ENCODE measurements at regions not wholly inside any gene's neighbourhood (a gene's known extent, or its start where the extent isn't known, plus 50 kb on each side); places are given as distances from the start of the nearest gene placed in this dataset.

- no peaks in the 10 kb centered on the region for H3K4me1 ChIP-seq (ENCODE audit: control insufficient read depth, insufficient read depth, low read length, poor library complexity, severe bottlenecking)
Observed at GRCh38 chr1:88186911-88187310, 497.2 kb upstream of the PKN2 start.

GRCh38 chr1:88188038-88188437 is 496.0 kb upstream of the PKN2 start:
- Histone ChIP-seq H3K9me3 (ENCODE audit: control insufficient read depth, low read length) (no peaks in the 10 kb centered on the region), H3K4me1 (ENCODE audit: control insufficient read depth, insufficient read depth, low read length, poor library complexity, severe bottlenecking) (no peaks in the 10 kb centered on the region)

More at GRCh38 chr1:88186911-88187310, 497.2 kb upstream of the PKN2 start:
- H3K4me3 ChIP-seq (ENCODE audit: extremely low read depth, insufficient read depth, low read length, poor library complexity, severe bottlenecking), result no peak overlapping the region
- no peaks in the 10 kb centered on the region for H3K9me3 ChIP-seq (ENCODE audit: control insufficient read depth, low read length)
- no peak overlapping the region for H3K27ac ChIP-seq (ENCODE audit: low read depth, low read length, severe bottlenecking)
- H3K36me3 ChIP-seq (ENCODE audit: control insufficient read depth, insufficient read depth, low read length), result no peaks in the 10 kb centered on the region

DNA sequence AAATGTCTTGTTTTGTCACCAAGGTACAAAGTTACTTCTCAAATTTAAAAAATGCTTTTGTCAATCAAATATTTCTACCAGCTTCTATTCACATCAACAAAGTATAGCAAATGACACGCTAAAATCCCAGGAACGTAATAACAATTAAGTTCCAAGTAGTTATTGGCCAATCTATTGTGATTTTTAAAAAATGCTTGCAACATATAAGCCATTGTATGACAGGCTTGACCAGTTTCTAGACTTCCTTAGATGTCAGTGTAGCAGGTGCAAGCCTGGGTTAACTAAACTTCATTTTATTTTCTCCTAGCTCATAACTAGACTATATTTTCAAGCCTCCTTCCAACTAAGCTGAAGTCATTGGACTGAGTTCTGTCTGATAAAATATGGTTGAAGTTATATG is 494.5 kb upstream of the PKN2 start:
- Histone ChIP-seq H3K9me3 (ENCODE audit: control insufficient read depth, low read length) (no peaks in the 10 kb centered on the region), H3K27ac (ENCODE audit: low read depth, low read length, severe bottlenecking) (no peak overlapping the region), H3K4me3 (ENCODE audit: extremely low read depth, insufficient read depth, low read length, poor library complexity, severe bottlenecking) (no peak overlapping the region), H3K4me1 (ENCODE audit: control insufficient read depth, insufficient read depth, low read length, poor library complexity, severe bottlenecking) (no peaks in the 10 kb centered on the region), H3K36me3 (ENCODE audit: control insufficient read depth, insufficient read depth, low read length) (no peaks in the 10 kb centered on the region)
- no CpG with 5 or more reads among the region's 2 CpGs for WGBS, 2 experiments (ENCODE audit: insufficient coverage in 2 of 2)

More at GRCh38 chr1:88188038-88188437, 496.0 kb upstream of the PKN2 start:
- no peak overlapping the region for H3K4me3 ChIP-seq (ENCODE audit: extremely low read depth, insufficient read depth, low read length, poor library complexity, severe bottlenecking)
- no peak overlapping the region for H3K27ac ChIP-seq (ENCODE audit: low read depth, low read length, severe bottlenecking)
- no peaks in the 10 kb centered on the region for H3K36me3 ChIP-seq (ENCODE audit: control insufficient read depth, insufficient read depth, low read length)

DNA sequence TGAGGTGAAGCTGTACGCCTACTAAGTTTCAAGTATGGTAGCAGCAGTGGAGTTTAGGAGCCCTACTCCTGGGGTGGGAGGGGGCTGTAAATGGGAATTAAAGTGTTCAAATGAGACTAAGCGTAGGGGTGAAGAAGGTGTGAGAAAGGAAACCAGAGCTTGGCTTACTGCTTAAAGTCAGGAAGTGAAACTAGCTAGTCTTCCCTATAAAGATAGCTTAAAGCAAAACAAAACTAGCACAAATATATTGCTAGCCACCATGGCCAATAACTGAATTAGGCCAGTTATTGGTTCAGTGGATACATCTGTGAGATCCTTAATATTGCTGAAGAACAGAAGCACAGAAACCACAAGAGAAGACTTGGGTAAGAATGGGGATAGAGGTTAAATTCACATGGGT is 492.2 kb upstream of the PKN2 start:
- WGBS, 2 experiments (ENCODE audit: insufficient coverage in 2 of 2), result 88 to 100% methylated on average over 1 of the region's 2 CpGs
- Histone ChIP-seq H3K4me3 (ENCODE audit: extremely low read depth, insufficient read depth, low read length, poor library complexity, severe bottlenecking) (no peak overlapping the region), H3K9me3 (ENCODE audit: control insufficient read depth, low read length) (no peaks in the 10 kb centered on the region)

GRCh38 chr1:88194542-88194941 is 489.5 kb upstream of the PKN2 start:
- Histone ChIP-seq H3K9me3 (ENCODE audit: control insufficient read depth, low read length) (no peaks in the 10 kb centered on the region), H3K4me1 (ENCODE audit: control insufficient read depth, insufficient read depth, low read length, poor library complexity, severe bottlenecking) (no peaks in the 10 kb centered on the region), H3K36me3 (ENCODE audit: control insufficient read depth, insufficient read depth, low read length) (no peaks in the 10 kb centered on the region), H3K4me3 (ENCODE audit: extremely low read depth, insufficient read depth, low read length, poor library complexity, severe bottlenecking) (no peak overlapping the region), H3K27ac (ENCODE audit: low read depth, low read length, severe bottlenecking) (no peak overlapping the region)
- no CpG with 5 or more reads among the region's 1 CpG for WGBS, 2 experiments (ENCODE audit: insufficient coverage in 2 of 2)

More for the DNA sequence above, 492.2 kb upstream of the PKN2 start:
- H3K27ac ChIP-seq (ENCODE audit: low read depth, low read length, severe bottlenecking), result no peak overlapping the region
- no peaks in the 10 kb centered on the region for H3K4me1 ChIP-seq (ENCODE audit: control insufficient read depth, insufficient read depth, low read length, poor library complexity, severe bottlenecking)
- H3K36me3 ChIP-seq (ENCODE audit: control insufficient read depth, insufficient read depth, low read length), result no peaks in the 10 kb centered on the region

DNA sequence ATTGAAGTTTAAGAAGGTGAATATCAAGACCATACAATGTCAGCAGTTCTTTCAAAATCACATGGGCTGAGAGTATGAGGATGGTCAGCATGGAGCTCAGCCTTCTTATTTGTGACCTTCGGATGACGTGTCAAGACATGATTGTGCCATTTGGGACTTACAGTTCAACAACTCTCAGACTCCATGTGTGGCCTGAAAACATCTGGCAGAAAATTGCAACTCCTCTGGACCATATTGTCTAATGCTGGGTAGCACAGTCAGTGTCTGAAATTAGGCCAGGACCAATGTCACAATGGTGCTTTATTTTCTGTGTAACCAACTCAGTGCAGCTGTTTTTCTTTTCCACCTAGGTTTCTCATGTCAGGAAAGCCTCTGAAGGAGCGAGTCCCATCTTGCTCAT is 483.5 kb upstream of the PKN2 start:
- Histone ChIP-seq H3K4me1 (ENCODE audit: control insufficient read depth, insufficient read depth, low read length, poor library complexity, severe bottlenecking) (no peaks in the 10 kb centered on the region), H3K4me3 (ENCODE audit: extremely low read depth, insufficient read depth, low read length, poor library complexity, severe bottlenecking) (no peak overlapping the region), H3K9me3 (ENCODE audit: control insufficient read depth, low read length) (no peaks in the 10 kb centered on the region), H3K36me3 (ENCODE audit: control insufficient read depth, insufficient read depth, low read length) (no peaks in the 10 kb centered on the region), H3K27ac (ENCODE audit: low read depth, low read length, severe bottlenecking) (no peak overlapping the region)
- WGBS, 2 experiments (ENCODE audit: insufficient coverage in 2 of 2), result 78 to 96% methylated on average over 2 to 3 of the region's 3 CpGs

GRCh38 chr1:88204111-88204510 is 480.0 kb upstream of the PKN2 start:
- H3K36me3 ChIP-seq (ENCODE audit: control insufficient read depth, insufficient read depth, low read length), result no peaks in the 10 kb centered on the region
- WGBS, 2 experiments (ENCODE audit: insufficient coverage in 2 of 2), result 58% methylated on average over 3 of the region's 3 CpGs; no CpG with 5 or more reads in 1 of the 2 experiments
- no peak overlapping the region for H3K27ac ChIP-seq (ENCODE audit: low read depth, low read length, severe bottlenecking)
- H3K4me3 ChIP-seq (ENCODE audit: extremely low read depth, insufficient read depth, low read length, poor library complexity, severe bottlenecking), result no peak overlapping the region
- no peaks in the 10 kb centered on the region for H3K9me3 ChIP-seq (ENCODE audit: control insufficient read depth, low read length)
- H3K4me1 ChIP-seq (ENCODE audit: control insufficient read depth, insufficient read depth, low read length, poor library complexity, severe bottlenecking), result no peaks in the 10 kb centered on the region

DNA sequence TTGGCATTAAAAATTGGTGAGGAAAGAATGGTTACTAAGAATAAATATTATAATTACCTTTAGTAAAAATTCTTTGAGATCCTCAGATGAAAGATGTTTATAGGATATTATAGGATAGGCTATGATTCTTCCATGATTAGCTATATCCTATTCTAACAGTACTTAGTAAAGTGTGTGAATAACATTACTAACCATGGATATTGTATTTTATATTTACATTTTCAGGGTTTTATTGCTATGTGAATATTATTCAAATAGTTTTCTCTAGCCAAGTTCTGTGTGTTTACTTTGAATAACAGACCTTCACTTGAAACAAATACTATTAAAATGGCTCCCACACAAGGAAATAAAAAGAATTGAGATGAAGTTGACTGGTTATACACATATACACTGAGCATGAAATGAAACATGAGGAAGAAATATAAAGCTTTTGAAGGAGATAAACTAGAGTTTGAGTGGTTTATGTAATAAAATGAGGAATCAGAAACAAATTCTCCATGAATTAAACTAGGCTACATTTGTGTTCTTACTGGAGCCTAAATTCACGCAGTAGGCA is 479.4 kb upstream of the PKN2 start:
- Histone ChIP-seq H3K9me3 (ENCODE audit: control insufficient read depth, low read length) (no peaks in the 10 kb centered on the region), H3K4me3 (ENCODE audit: extremely low read depth, insufficient read depth, low read length, poor library complexity, severe bottlenecking) (no peak overlapping the region), H3K36me3 (ENCODE audit: control insufficient read depth, insufficient read depth, low read length) (no peaks in the 10 kb centered on the region), H3K4me1 (ENCODE audit: control insufficient read depth, insufficient read depth, low read length, poor library complexity, severe bottlenecking) (no peaks in the 10 kb centered on the region), H3K27ac (ENCODE audit: low read depth, low read length, severe bottlenecking) (no peak overlapping the region)
- 100% methylated on average over 1 of the region's 1 CpG; no CpG with 5 or more reads in 1 of the 2 experiments for WGBS, 2 experiments (ENCODE audit: insufficient coverage in 2 of 2)

- H3K27ac ChIP-seq (ENCODE audit: low read depth, low read length, severe bottlenecking), result no peak overlapping the region
- H3K4me1 ChIP-seq (ENCODE audit: control insufficient read depth, insufficient read depth, low read length, poor library complexity, severe bottlenecking), result no peaks in the 10 kb centered on the region
- H3K4me3 ChIP-seq (ENCODE audit: extremely low read depth, insufficient read depth, low read length, poor library complexity, severe bottlenecking), result no peak overlapping the region
- no peaks in the 10 kb centered on the region for H3K36me3 ChIP-seq (ENCODE audit: control insufficient read depth, insufficient read depth, low read length)
- WGBS, 2 experiments (ENCODE audit: insufficient coverage in 2 of 2), result 83 to 100% methylated on average over 1 of the region's 1 CpG
- H3K9me3 ChIP-seq (ENCODE audit: control insufficient read depth, low read length), result no peaks in the 10 kb centered on the region
Observed at GRCh38 chr1:88208389-88208788, 475.7 kb upstream of the PKN2 start.

- Histone ChIP-seq H3K4me1 (ENCODE audit: control insufficient read depth, insufficient read depth, low read length, poor library complexity, severe bottlenecking) (no peaks in the 10 kb centered on the region), H3K27ac (ENCODE audit: low read depth, low read length, severe bottlenecking) (no peak overlapping the region), H3K4me3 (ENCODE audit: extremely low read depth, insufficient read depth, low read length, poor library complexity, severe bottlenecking) (no peak overlapping the region), H3K9me3 (ENCODE audit: control insufficient read depth, low read length) (no peaks in the 10 kb centered on the region), H3K36me3 (ENCODE audit: control insufficient read depth, insufficient read depth, low read length) (no peaks in the 10 kb centered on the region)
- 93 to 100% methylated on average over 1 to 2 of the region's 2 CpGs for WGBS, 2 experiments (ENCODE audit: insufficient coverage in 2 of 2)
Observed at GRCh38 chr1:88210103-88210787, 473.8 kb upstream of the PKN2 start.

DNA sequence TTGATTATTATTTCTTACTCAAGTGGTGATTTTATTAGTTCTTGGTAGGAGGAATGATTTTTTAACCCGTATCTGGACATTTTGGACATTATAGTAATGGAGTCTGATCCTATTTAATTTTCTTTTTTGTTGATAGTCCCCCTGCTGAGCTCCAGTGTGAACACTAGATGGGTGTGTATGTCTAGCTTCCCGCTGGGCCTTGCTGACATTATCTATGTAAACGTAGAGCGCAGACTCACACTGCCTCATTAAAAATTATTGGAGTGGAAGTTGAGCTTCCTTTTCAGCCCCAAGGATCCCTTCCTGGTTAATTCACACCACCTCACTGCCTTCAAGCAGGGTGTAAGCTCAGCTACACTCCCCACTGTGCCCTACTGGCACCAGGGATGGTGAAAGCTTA is 467.6 kb upstream of the PKN2 start:
- Histone ChIP-seq H3K9me3 (ENCODE audit: control insufficient read depth, low read length) (no peaks in the 10 kb centered on the region), H3K4me3 (ENCODE audit: extremely low read depth, insufficient read depth, low read length, poor library complexity, severe bottlenecking) (no peak overlapping the region), H3K27ac (ENCODE audit: low read depth, low read length, severe bottlenecking) (no peak overlapping the region), H3K36me3 (ENCODE audit: control insufficient read depth, insufficient read depth, low read length) (no peaks in the 10 kb centered on the region), H3K4me1 (ENCODE audit: control insufficient read depth, insufficient read depth, low read length, poor library complexity, severe bottlenecking) (no peaks in the 10 kb centered on the region)
- WGBS, 2 experiments (ENCODE audit: insufficient coverage in 2 of 2), result 100% methylated on average over 1 of the region's 4 CpGs; no CpG with 5 or more reads in 1 of the 2 experiments

Data from mesodermal cell (in vitro differentiated cells).